ENCODE measurements at regions not wholly inside any gene's neighbourhood (a gene's known extent, or its start where the extent isn't known, plus 50 kb on each side); places are given as distances from the start of the nearest gene placed in this dataset.

DNA sequence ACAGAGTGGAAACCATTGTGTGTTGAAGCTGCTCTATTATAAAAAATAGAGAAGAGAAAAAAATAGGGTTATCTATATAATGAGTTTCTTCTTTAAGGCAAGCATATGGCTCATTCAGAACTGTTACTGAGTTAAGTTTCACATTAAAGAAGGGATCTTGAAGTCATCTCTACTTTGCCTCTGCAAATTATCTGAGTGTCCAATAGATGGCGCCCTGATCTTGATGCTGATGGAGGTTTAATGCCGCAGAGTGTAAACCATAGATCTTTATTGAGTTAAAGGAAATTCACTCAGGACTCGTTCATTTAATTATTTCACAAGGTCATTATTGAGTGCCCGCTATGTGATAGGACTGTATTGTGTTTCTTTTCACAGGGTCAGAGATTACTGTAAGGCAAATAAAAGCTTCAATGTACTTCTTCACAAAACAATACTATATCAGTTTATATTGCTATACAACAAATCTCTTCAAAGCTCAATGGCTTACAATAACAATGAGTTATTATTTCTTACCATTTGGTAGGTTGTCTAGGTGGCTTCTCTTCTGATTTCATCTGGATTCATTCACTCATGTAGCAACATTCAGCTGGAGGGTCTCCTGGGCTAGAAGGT, 171.4 kb downstream of the NSUN3 start:
- FAIRE-seq (no peak), DNase-seq (ENCODE audit: insufficient read length, low spot score) (no peak)
- TF ChIP-seq, protein P1, sequence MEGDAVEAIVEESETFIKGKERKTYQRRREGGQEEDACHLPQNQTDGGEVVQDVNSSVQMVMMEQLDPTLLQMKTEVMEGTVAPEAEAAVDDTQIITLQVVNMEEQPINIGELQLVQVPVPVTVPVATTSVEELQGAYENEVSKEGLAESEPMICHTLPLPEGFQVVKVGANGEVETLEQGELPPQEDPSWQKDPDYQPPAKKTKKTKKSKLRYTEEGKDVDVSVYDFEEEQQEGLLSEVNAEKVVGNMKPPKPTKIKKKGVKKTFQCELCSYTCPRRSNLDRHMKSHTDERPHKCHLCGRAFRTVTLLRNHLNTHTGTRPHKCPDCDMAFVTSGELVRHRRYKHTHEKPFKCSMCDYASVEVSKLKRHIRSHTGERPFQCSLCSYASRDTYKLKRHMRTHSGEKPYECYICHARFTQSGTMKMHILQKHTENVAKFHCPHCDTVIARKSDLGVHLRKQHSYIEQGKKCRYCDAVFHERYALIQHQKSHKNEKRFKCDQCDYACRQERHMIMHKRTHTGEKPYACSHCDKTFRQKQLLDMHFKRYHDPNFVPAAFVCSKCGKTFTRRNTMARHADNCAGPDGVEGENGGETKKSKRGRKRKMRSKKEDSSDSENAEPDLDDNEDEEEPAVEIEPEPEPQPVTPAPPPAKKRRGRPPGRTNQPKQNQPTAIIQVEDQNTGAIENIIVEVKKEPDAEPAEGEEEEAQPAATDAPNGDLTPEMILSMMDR (IDR thresholded peaks at IDR 0.05; ENCODE audit: insufficient read depth, missing control alignments): peak; percentile 79

DNA sequence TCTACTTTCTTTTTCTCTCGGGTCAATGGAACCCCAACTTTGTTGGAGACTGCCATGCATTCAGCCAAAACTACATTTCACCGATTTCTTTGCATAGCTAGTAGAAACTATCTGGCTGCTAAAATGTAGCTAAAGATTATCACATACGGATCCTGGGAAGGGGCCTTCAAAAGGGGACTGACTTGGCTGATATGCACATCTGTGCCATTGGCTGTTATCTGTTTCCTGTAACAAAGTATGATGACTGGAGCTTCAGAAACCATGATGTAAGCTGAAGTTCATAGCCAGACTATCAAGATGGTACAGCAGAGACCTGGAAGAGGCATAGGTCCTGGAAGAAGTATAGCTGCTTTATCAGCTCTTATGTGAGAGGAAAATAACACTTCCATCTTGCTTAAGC, 179.1 kb downstream of the NSUN3 start:
- TF ChIP-seq, protein P1 (IDR thresholded peaks at IDR 0.05; ENCODE audit: insufficient read depth, missing control alignments): no peak
- FAIRE-seq (no peak), DNase-seq (ENCODE audit: insufficient read length, low spot score) (no peak)

DNA sequence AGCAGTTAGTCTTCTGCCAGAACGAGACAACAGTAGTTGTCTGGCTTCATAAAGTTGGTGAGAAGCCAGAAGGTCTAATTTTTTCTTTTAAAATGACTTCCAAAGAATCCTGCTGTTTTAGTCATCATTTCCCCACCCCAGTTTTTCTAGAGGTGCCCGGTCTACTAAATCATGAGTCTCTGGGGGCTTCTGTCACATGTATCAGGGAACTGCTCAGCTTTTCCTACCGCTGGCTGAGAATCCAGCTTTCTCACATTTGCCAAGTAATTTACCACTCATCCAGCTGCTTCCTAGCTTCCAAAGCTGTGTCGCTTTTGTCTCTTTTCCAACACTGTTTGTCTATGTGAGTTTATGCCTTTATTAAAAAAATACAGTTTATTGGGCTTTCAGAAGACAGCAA, 183.3 kb downstream of the NSUN3 start:
- TF ChIP-seq, protein P1 (IDR thresholded peaks at IDR 0.05; ENCODE audit: insufficient read depth, missing control alignments): no peak

DNA sequence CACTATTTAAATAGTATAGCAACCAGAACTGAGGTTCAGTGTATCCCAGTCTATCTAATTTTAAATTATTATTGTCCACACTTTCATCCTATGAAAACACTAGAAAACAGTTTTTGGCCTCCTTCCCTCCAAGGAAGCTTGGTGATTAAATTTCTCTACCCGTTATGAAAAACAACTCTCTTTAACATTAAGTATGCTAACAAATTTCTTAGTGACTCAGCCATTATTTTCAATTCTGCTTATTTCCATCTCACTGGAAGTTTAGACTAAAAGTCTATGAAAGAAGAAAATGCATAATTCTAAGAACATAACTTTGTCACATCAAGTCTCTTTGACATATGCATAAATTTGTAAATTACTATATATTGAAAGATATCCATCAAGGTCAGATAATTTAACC, 185.2 kb downstream of the NSUN3 start:
- TF ChIP-seq, protein P1 (IDR thresholded peaks at IDR 0.05; ENCODE audit: insufficient read depth, missing control alignments): no peak
- no peak for FAIRE-seq
- no peak for DNase-seq (ENCODE audit: insufficient read length, low spot score)

More for the DNA sequence above, 183.3 kb downstream of the NSUN3 start:
- FAIRE-seq (no peak), DNase-seq (ENCODE audit: insufficient read length, low spot score) (no peak)

DNA sequence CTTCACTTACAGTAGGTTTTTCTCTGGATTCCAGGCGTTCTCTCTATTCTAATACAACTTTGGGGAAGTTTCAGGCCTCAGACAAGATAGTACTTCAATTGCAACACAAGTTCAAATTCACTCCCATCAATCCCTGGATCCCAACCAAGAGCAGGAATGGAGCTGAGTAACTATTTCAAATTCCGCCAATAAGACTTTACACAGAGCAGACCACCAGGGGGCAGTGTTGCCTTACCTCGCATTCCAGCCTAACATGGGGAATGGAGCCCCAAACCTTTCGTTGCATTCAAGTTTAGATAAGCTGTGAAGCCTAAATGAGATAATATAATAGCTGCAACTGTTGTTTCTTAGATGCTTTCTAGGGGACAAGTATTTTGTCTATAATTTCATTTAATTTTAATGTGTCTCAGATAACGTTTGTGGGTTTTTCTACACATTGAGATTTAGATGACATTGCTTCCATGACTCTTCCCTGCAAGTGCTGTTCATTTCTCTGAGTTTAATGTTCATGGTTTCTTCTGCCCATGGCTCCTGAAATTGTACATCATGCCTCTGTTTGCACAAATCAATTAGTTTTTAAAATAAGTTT, 186.7 kb downstream of the NSUN3 start:
- FAIRE-seq: no peak
- TF ChIP-seq, protein P1 (IDR thresholded peaks at IDR 0.05; ENCODE audit: insufficient read depth, missing control alignments): peak; percentile 79

DNA sequence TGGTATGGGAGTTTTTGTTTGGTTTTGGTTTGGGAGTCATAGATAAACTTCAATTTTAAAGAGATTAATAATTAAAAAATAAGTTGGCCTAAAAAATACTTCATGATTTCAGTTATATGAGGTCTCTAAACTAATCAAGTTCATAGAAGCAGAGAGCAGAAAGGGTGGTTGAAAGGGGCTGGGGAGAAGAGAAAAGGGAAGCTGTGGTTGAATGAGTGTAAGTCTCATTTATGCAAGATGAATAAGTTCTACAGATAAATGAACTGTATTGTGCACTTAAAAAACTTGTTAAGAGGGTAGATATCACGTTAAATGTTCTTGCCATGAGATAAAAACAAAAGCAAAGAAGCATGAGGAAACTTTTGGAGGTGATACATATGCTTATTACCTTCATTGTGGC, 188.7 kb downstream of the NSUN3 start:
- DNase-seq (ENCODE audit: insufficient read length, low spot score) (no peak), FAIRE-seq (no peak)
- TF ChIP-seq, protein P1 (IDR thresholded peaks at IDR 0.05; ENCODE audit: insufficient read depth, missing control alignments): no peak

More for the DNA sequence above, 186.7 kb downstream of the NSUN3 start:
- DNase-seq (ENCODE audit: insufficient read length, low spot score): no peak

DNA sequence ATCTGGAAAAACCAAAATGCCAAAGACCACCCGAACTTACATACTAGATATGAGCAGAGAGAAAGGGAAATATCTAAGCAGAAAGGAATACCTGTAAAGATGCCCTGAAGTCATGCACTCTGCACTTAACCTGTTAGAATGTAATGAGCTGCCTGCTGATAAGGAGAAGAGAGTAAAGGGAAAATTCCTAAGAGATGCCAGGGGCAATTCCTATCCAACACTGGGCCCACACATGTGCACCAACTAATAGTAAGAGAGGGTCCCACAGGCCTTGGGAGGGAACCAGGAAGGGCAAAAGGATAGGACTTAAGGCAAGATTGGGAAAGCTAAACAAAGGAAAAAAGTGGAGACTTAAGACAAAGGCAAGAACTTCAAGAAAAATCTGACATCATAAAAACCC, 189.5 kb downstream of the NSUN3 start:
- DNase-seq (ENCODE audit: insufficient read length, low spot score) (no peak), FAIRE-seq (no peak)
- TF ChIP-seq, protein P1 (IDR thresholded peaks at IDR 0.05; ENCODE audit: insufficient read depth, missing control alignments): no peak
